ENCODE measurements at regions not wholly inside any gene's neighbourhood (a gene's known extent, or its start where the extent isn't known, plus 50 kb on each side); places are given as distances from the start of the nearest gene placed in this dataset.

GRCh38 chr4:127188847-127189246 lies 443.9 kb upstream of the INTU start:
- DNase-seq = peak; percentile 34

DNA sequence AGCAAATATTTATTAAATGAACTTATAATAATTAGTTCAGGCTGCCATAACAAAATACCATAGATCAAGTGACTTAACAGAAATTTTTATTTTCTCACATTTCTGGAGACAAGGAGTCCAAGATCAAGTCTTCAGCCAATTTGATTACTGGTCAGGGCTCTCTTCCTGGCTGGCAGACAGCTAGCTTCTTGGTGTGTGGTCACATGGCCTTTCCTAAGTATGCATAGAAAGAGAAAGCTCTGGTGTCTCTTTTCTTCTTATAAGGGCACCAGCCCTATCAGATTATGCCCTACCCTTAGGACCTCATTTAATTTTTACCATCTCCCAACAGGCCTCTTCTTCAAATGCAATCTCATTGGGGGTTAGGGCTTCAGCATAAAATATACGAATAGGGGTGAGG lies 438.5 kb upstream of the INTU start:
- DNase-seq = no peak

DNA sequence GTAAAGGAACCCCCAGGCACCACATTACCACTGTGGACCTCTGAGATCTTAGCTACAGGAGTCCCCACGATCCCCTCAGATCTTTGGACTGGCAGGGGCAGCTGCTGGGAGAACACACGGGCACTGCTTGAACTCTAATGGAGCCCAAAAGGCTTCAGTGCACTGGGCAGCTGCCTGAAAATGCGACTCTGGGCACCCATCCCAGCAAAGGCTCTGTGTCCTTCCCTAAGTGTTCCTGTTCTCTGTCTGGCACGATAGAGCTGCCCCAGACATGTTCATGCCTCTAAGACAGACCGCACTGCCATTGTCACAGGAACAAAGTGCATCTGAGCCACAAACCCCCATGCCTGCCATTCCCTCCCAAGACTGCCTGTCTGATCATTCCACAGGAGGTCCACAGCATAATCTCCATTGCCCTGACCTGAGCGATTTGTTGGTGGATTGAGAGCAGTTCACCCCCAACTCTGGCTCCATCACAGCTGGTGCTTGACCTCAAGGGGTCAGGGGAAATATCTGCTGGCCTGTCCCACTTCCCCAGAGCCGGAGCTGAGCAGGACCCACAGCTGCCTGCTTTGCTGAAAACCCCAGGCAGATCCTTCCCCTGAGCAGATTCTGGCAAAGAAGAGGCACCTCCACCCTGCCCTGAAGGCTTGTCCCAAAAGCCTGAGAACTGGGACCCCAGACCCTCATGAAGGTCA lies 436.0 kb upstream of the INTU start:
- no peak for DNase-seq

DNA sequence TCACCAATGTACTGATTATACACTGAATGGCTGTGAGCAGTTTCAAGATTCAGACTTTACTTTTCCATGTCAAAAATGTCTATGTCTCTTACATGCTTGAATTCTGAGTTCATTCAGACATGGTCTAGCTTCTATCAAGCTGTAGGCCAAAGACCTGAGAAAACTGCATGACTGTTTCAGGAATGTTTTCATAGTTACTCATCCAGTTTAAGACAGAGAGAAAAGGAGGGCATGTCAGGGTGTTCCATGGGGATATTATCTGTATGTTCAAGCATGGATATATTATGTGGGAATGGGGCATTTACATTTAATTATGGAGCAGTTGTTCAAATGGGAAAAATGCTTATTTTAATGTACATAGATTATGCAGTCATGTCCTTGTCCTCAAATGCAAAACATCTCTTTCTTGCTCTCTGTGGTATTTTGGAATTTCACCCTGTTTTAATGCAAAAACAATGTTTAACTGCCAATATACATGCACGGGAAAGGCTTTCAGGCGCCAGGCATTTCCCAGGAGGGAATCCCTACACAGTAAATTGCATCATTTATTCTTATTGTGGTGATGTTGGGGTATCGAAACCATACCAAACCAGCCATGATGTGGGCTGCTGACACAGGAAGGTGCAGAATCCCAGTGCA lies 429.1 kb upstream of the INTU start:
- peak; percentile 96 for DNase-seq

DNA sequence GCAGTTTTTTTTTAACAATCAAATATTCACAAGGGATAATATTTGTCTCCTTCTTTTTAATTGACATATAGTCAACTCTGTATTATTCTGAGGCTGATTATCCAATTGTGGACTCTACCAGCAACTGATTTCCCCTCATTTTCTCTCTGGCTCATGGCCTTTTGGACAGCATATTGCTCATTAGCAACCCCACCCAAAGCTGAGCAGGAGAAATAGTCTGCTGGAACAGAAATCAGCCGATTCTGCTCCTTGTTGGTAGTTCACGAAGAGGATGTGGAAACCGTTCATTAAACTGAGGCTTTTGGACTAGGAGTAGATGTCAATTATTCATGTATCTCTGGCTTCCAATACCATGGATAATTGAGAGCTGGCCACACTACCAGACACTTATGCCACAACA lies 428.4 kb upstream of the INTU start:
- no peak for DNase-seq

GRCh38 chr4:127209580-127210095 lies 423.1 kb upstream of the INTU start:
- no peak for DNase-seq

DNA sequence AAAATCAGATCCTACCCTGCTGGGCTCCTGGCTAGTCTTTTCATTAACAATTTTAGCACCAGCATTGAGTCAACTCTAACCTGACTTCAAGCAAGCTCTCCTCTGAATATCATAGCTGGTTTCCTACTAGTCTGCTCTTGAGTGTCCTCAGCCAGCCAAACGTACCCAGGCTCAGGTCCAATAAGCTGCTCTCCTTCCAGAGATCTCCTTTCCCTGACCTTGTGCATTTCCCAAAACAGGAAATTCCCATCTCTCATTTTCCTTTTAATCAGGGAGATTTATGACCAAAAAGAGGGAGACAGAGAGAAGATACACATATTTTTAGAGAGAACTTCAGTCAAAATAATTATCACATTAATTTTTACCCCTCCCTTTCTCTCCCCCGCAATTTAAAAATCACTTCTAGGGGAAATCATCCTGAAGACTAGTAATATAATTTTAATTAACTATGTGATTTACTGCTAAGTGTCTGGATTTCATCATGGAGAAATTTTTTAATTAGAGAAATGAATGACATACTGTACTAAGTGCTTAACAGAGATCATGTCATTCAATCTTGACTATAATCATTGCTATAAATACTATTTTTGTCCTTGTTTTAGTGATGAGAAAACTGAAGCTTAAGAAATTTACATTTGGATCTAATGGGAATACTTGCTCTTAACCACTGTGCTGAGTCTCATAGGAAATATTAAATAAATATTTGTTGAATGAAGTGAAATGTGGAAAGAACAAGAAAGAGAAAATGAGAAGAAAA lies 421.7 kb upstream of the INTU start:
- no peak for DNase-seq

DNA sequence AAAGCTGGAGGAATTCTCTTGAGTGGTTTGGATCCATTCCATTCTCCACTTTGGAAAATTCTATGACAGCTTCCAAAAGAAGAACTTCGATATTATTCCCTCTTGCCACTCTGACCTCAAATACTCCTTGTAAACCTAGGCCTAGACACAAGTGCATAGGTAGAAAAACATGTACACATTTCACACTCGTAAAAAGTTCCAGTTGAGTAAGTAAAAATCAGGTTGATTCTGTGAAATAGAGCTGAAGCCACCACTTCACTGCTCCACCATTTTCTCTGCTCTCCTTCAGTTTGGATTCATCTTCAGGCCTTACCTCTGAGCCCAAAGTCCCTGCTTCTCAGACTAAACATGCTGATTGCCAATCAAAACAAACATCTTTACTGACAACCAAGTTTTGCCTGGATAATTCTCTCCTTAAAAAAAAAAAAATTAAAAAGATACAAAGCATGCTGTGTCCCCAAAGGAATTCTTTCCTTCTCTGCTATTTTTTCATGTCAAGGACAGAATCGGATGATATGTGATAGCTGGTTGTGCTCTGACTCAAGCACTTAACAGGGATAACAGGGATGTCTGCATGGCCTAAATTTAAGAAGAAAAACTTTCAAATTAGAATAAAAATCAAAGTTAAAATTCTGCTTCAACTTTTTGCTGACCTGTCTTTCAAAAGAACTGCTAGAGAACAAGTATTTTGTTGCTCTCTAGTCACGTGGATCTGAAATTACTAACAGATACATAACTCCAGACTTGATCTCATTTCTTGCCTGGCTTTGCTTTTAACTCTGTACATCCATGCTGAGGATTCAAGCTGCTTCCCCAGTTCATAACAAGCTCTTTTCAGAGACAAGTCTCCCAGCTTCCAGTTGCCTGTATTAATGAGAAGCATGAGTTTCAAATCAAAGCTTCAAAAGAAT lies 420.9 kb upstream of the INTU start:
- peak; percentile 68 for DNase-seq

GRCh38 chr4:127212701-127213100 lies 420.1 kb upstream of the INTU start:
- DNase-seq = peak; percentile 48

DNA sequence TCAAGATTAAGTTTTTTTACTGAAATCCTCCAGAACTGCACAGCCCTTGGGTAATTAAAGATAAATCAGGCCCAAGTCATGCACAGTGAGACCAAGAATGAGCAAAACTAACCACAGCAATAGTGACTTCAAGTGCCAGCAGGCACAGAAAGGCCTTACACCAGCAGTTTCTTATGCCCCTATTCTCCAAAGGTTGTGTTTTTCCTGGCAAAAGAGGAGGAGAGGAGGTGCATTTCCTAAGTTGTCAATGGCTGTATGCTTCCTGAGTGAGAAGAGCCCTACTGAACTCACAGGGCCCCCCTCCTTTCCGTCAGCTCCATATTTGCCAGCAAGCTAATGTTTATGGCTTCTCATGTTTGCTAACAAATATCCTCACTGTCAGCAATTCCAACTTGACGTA lies 418.7 kb upstream of the INTU start:
- DNase-seq = no peak

DNA sequence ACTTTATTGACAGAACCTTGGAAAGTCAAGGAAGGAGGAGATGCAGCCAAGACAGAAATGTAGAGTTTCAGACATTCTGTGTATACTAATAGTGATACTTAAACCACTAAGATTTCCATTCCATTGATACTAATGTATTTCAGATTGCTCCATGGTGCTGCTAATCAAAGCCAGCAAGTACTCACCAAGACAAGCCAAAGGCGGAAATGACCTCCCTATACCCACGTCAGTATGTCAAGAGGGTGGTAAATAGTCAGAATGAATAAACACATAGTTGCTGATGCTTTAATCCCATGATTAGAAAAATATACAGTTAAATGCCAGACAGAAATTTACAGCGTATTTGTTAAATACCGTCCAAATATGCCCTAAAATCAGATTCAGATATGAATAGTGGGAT lies 417.8 kb upstream of the INTU start:
- DNase-seq = no peak

- no peak for DNase-seq
Measured at GRCh38 chr4:127217586-127218229, 415.0 kb upstream of the INTU start.

DNA sequence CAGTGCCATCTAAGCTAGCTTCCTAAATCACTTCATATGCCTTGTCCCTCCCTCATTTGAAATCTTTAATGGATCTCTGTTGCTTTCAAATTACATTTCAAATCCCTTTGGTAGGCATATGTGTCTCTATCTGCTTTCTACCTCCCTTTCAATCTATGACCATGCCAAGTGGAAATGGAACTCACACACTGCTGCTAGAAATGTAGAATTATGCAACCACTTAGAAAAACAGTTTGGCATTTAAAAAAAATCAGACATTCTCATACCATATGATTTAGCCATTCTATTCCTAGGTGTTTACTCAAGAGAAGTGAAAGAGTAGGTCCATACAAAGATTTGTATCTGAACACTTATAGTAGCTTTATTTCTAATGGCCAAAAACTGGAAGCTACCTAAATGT lies 413.5 kb upstream of the INTU start:
- peak; percentile 29 for DNase-seq

DNA sequence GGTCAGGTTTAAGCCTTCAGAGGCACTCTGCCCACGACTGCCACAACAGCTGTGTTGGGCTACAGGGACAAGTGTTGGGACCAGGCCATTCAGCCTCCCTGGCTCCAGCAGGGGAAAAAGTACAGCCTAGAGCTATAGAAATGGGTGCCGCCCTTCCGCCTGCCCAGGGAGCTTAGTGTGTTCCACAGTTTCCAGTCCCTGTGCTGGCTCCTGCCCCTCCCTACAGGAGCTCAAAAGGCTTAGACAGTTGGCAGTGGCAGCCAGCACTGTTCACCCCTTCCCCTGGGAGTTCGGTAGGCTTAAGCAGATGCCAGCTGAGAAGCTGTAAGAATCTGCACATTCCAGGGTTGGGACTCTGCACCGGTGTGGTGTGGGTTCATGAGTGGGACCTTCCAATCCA lies 408.2 kb upstream of the INTU start:
- no peak for DNase-seq

DNA sequence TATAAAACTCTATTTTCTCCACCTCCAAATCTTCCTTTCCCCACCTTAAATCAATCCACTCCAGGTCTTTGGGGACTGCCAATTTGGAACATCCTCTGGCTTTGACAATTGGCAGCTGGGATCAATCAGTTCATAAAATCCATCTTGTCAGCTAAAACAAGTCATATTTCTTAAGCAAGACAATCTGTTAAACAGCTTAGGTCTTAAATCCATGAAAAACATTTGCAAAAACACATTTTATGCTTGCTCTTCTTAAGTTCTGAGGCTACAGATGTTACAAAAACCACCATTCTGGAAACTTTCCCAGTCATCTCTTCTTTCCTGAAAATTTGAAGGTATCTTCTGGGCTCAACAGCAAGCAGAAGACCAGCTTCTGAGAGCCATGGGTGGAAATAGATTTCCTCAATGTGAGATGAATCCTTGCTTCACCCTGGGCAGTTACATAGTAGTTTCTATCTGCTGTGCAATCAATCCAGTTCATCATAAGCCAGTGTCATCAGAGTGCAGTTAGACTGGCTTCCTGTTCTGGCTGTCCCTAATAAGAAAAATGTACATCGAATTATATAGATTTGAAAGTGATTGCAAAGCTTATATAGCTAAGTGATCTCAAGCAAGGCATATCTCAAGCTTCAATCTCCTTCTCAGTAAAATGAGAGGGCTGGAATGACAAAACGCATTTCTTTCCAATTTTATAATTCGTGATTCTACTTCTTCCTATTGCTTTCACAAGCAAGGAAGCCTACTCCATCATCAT lies 402.7 kb upstream of the INTU start:
- no peak for DNase-seq

GRCh38 chr4:127236889-127237288 lies 395.9 kb upstream of the INTU start:
- no peak for DNase-seq

DNA sequence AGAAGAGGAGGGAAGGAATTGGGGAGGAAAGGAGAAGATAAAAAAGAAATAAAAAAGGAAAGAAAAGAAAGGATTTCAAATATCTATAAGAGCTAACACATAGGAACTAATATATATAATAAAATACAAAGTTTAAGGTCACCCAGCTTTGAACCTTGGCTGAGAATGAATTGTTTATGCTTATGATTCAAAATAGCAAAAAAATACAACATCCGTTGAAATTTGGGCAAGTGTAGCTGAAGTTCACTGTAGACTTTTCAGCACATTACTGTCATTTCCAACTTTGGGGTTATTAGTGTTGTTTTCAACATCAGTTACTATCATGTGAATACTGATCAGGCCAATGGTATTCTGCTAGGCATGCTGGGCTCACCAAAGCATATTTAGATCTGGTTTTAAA lies 395.2 kb upstream of the INTU start:
- no peak for DNase-seq

DNA sequence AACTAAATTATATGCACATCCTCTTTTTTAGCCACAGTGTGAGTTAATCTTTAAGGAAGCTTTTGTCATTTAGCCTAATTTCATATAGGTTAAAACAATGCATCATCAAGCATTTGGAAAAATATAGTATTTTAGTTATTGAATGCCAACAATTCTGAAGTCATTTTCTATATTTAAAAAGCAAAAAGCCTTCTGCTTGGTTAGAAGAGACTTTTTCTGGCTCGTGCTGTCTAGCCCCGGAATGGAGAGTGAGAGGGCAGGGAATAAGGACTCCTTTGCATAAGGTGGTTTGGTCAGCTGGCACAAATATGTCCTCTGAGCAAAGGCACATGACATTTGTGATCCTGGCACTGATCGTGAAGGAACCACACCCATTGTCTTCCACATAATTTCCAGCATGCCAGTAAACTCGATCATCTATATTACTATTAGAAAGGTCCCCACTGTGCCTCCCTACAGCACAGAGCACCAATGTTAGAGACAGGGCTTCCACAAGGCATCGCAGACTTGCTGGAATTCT lies 393.7 kb upstream of the INTU start:
- no peak for DNase-seq

DNA sequence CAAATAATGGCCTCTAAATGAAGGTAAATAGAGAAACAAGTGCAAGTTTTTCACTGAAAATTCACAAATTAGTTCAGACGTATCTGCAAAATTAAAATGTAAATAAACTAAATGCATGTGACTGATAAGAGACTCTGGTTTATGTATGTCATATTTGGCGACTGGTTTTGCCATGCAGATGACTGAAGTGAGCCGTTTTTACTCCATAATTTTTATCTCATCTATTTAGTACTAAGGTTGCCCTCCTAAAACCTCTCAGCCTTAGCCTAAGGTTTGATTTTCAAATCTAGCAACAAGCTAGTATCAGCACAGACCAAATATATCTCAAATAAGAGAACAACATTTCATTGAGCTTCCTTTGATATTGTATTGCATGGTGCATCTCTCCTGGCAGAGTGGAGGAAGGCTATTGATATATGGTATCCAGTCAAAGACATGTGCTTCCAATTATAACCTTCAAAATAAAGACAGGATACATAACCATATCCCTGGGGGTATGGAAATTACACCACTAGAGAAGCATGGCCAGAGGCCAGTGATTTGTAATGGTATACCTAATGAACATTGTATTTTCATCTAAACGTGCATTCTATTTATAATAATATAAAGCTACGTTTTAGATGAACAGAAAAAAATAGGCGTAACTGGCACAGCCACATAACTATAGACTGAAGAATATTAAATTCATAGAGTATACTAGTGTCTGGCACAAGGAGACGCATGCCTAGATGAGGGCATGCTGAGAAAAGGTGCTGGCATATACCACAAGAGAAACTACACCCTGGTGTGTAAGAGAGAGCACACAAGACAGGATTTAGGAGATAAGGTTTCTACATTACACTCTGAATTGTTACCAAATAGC lies 392.6 kb upstream of the INTU start:
- peak; percentile 17 for DNase-seq

- DNase-seq = no peak
Measured at GRCh38 chr4:127240764-127241105, 392.0 kb upstream of the INTU start.

Measured in fibroblast of skin of back (primary cell).